NB4 (cell line): ENCODE measurements at regions not wholly inside any gene's neighbourhood (a gene's known extent, or its start where the extent isn't known, plus 50 kb on each side); places are given as distances from the start of the nearest gene placed in this dataset.
"Not testable (repeated sequence)": the region's sequence is repeated elsewhere in the genome, so short reads cannot be mapped to it uniquely, and the experiment has no call there.

ENCODE experiments used
- DNase-seq: peaks from one replicate; pipeline ENCODE4 v3.0.0; 2010; ENCODE audit warnings: low read depth
- H3K4me3 ChIP-seq: one replicate; pipeline ENCODE4 v1.5.1; 2011; ENCODE audit warnings: mild to moderate bottlenecking, low read depth, low read length, moderate library complexity
- CTCF ChIP-seq: IDR thresholded peaks from one replicate; pipeline ENCODE4 v1.5.1; 2012; ENCODE audit warnings: low read depth, low read length
- MAX ChIP-seq: IDR thresholded peaks from 2 replicates; pipeline ENCODE4 v1.6.1; 2011; ENCODE audit warnings: low read depth, low read length
- MYC ChIP-seq: IDR thresholded peaks from 2 replicates; pipeline ENCODE4 v1.6.1; 2011; ENCODE audit warnings: low read depth, low read length
- POLR2A ChIP-seq: IDR thresholded peaks from 2 replicates; pipeline ENCODE4 v1.6.1; 2011; ENCODE audit warnings: mild to moderate bottlenecking; ENCODE audit not compliant: insufficient read length; ENCODE audit errors: extremely low read depth

- no peak overlapping the region for H3K4me3 ChIP-seq
- no peak for DNase-seq
- TF ChIP-seq CTCF = no peak
- no peak for TF ChIP-seq POLR2A
- no peak for TF ChIP-seq MAX
- no peak for TF ChIP-seq MYC
These were observed 273.7 kb upstream of the ATP11B start for GRCh38 chr3:182519569-182519968.

- no peak overlapping the region for H3K4me3 ChIP-seq
- no peak for TF ChIP-seq MYC
- TF ChIP-seq POLR2A = no peak
- no peak for TF ChIP-seq MAX
- no peak for DNase-seq
These were observed 272.0 kb upstream of the ATP11B start for GRCh38 chr3:182521339-182521738.

- not testable (repeated sequence) for DNase-seq, H3K4me3 ChIP-seq
These were observed 269.9 kb upstream of the ATP11B start for GRCh38 chr3:182523424-182523823.

- no peak overlapping the region for H3K4me3 ChIP-seq
- no peak for DNase-seq
- TF ChIP-seq POLR2A (no peak), MYC (no peak), CTCF (no peak), MAX (no peak)
These were observed 269.5 kb upstream of the ATP11B start for GRCh38 chr3:182523836-182524235.

- no peak for TF ChIP-seq POLR2A
- DNase-seq = no peak
- H3K4me3 ChIP-seq = no peak overlapping the region
These were observed 268.4 kb upstream of the ATP11B start for GRCh38 chr3:182524711-182525401.

- TF ChIP-seq MYC (no peak), CTCF (no peak), MAX (no peak), POLR2A (no peak)
- DNase-seq = no peak
- no peak overlapping the region for H3K4me3 ChIP-seq
These were observed 267.4 kb upstream of the ATP11B start for GRCh38 chr3:182525766-182526374.

GRCh38 chr3:182527745-182528144, 265.6 kb upstream of the ATP11B start:
- no peak for TF ChIP-seq POLR2A
- TF ChIP-seq MAX = no peak
- TF ChIP-seq MYC = no peak
- TF ChIP-seq CTCF = no peak
- DNase-seq = no peak
- no peak overlapping the region for H3K4me3 ChIP-seq
